ENCODE measurements at regions not wholly inside any gene's neighbourhood (a gene's known extent, or its start where the extent isn't known, plus 50 kb on each side); places are given as distances from the start of the nearest gene placed in this dataset.

- no peaks in the 10 kb centered on the region for H3K36me3 ChIP-seq
- DNase-seq (ENCODE audit: low spot score): no peak
- H3K4me1 ChIP-seq (ENCODE audit: control insufficient read depth in 1 of 2, low read depth in 2 of 2): no peaks in the 10 kb centered on the region
- ATAC-seq (ENCODE audit: insufficient number of reproducible peaks, low FRiP score, low read depth): no peak
- H3K27me3 ChIP-seq (replicated peaks; ENCODE audit: insufficient read depth): no peaks in the 10 kb centered on the region
- H3K27ac ChIP-seq: no peak overlapping the region
- no peak overlapping the region for H3K4me3 ChIP-seq
- H3K9me3 ChIP-seq: no peaks in the 10 kb centered on the region
- TF ChIP-seq CTCF (IDR thresholded peaks at IDR 0.05): no peak
Measured at GRCh38 chr2:101624706-101625332, 72.7 kb upstream of the MAP4K4 start.

GRCh38 chr2:101623031-101623521 lies 74.4 kb upstream of the MAP4K4 start:
- Histone ChIP-seq H3K4me3 (no peak overlapping the region), H3K27me3 (replicated peaks; ENCODE audit: insufficient read depth) (no peaks in the 10 kb centered on the region), H3K36me3 (no peaks in the 10 kb centered on the region), H3K4me1 (ENCODE audit: control insufficient read depth in 1 of 2, low read depth in 2 of 2) (no peaks in the 10 kb centered on the region), H3K9me3 (no peaks in the 10 kb centered on the region), H3K27ac (no peak overlapping the region)
- ATAC-seq (ENCODE audit: insufficient number of reproducible peaks, low FRiP score, low read depth) (no peak), DNase-seq (ENCODE audit: low spot score) (no peak)
- TF ChIP-seq CTCF (IDR thresholded peaks at IDR 0.05): no peak

- Histone ChIP-seq H3K36me3 (no peaks in the 10 kb centered on the region), H3K27me3 (replicated peaks; ENCODE audit: insufficient read depth) (no peaks in the 10 kb centered on the region), H3K4me1 (ENCODE audit: control insufficient read depth in 1 of 2, low read depth in 2 of 2) (no peaks in the 10 kb centered on the region), H3K9me3 (no peaks in the 10 kb centered on the region), H3K27ac (no peak overlapping the region), H3K4me3 (no peak overlapping the region)
- TF ChIP-seq CTCF (IDR thresholded peaks at IDR 0.05): no peak
- no peak for DNase-seq (ENCODE audit: low spot score)
- no peak for ATAC-seq (ENCODE audit: insufficient number of reproducible peaks, low FRiP score, low read depth)
Measured at GRCh38 chr2:101622210-101623030, 75.1 kb upstream of the MAP4K4 start.

GRCh38 chr2:101619191-101619591 lies 78.3 kb upstream of the MAP4K4 start:
- DNase-seq (ENCODE audit: low spot score): no peak

More at GRCh38 chr2:101619191-101619591, 78.3 kb upstream of the MAP4K4 start:
- TF ChIP-seq CTCF (IDR thresholded peaks at IDR 0.05): no peak
- H3K4me3 ChIP-seq: no peak overlapping the region
- H3K27me3 ChIP-seq (replicated peaks; ENCODE audit: insufficient read depth): no peaks in the 10 kb centered on the region
- no peak overlapping the region for H3K27ac ChIP-seq
- no peak for ATAC-seq (ENCODE audit: insufficient number of reproducible peaks, low FRiP score, low read depth)
- no peaks in the 10 kb centered on the region for H3K36me3 ChIP-seq
- H3K9me3 ChIP-seq: no peaks in the 10 kb centered on the region
- H3K4me1 ChIP-seq (ENCODE audit: control insufficient read depth in 1 of 2, low read depth in 2 of 2): no peaks in the 10 kb centered on the region
